H1 (cell line): ENCODE measurements at regions not wholly inside any gene's neighbourhood (a gene's known extent, or its start where the extent isn't known, plus 50 kb on each side); places are given as distances from the start of the nearest gene placed in this dataset.

ENCODE experiments used
- EZH2 ChIP-seq: fragments of 200-600 bp; sonication (generic); IDR thresholded peaks from 2 replicates; pipeline ENCODE4 v1.7.1; 2012; ENCODE audit warnings: low read depth, mild to moderate bottlenecking, moderate library complexity, low read length, inconsistent platforms; ENCODE audit not compliant: severe bottlenecking
- FOSL1 ChIP-seq: IDR thresholded peaks from 2 replicates; pipeline ENCODE4 v1.6.1; 2011; ENCODE audit warnings: mild to moderate bottlenecking, low read depth, low read length, moderate library complexity; ENCODE audit not compliant: insufficient read depth
- KDM1A ChIP-seq: fragments of 200-600, 300-600 bp; sonication (generic); IDR thresholded peaks from 2 replicates; pipeline ENCODE4 v1.7.1; 2016; ENCODE audit warnings: mild to moderate bottlenecking, low read length, borderline replicate concordance
- MAFK ChIP-seq: IDR thresholded peaks from 2 replicates; pipeline ENCODE4 v1.6.1; 2012; ENCODE audit warnings: low read depth, mild to moderate bottlenecking, improper control_type of control experiment, low read length
- POLR2AphosphoS5 ChIP-seq: IDR thresholded peaks from 2 replicates; pipeline ENCODE4 v1.6.1; 2011; ENCODE audit warnings: low read depth, low read length
- RFX5 ChIP-seq: IDR thresholded peaks from 2 replicates; pipeline ENCODE4 v1.6.1; 2011; ENCODE audit warnings: low read depth, low read length, improper control_type of control experiment, borderline replicate concordance
- SP4 ChIP-seq: IDR thresholded peaks from 2 replicates; pipeline ENCODE4 v1.6.1; 2012; ENCODE audit warnings: low read length, inconsistent platforms
- SRF ChIP-seq: IDR thresholded peaks from 2 replicates; pipeline ENCODE4 v1.6.1; 2011; ENCODE audit warnings: mild to moderate bottlenecking, low read depth, low read length, moderate library complexity
- TF ChIP-seq, protein P1 (sequence below): IDR thresholded peaks from 2 replicates; pipeline ENCODE4 v1.6.1; 2012; ENCODE audit warnings: inconsistent platforms
- TF ChIP-seq, protein P2 (sequence below), 3 experiments: IDR thresholded peaks; 1 replicate in 2 of 3; 2 replicates in 1 of 3; pipeline versions ENCODE4 v1.5.1 to v1.6.1; 2011; ENCODE audit warnings: low read length in 3 of 3, mild to moderate bottlenecking in 3 of 3, inconsistent platforms in 2 of 3, low read depth in 1 of 3, moderate library complexity in 1 of 3; ENCODE audit not compliant: insufficient read depth in 1 of 3; ENCODE audit errors: control extremely low read depth in 1 of 3
- TF ChIP-seq, protein P3 (sequence below): IDR thresholded peaks from 2 replicates; pipeline ENCODE4 v1.6.1; 2012; ENCODE audit warnings: low read length, inconsistent platforms

DNA sequence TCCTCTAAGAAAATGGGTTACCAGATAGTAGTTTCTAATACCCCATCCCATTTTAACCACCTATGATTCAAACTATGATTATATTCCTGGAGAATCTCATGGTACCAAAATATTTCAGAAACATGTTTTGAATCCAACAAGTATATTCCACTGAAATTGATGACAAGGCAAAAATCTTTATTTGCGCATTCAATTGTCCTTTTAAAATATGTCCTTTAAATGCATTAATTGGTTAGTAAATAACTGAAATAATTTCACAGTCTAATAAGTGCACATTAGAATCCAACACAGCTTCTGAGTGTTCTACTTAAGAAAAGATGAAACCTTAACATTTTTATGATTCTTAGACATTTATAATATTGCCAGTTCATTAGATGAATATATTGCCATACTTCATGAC, 356.6 kb downstream of the SETD4 start:
- no peak for TF ChIP-seq SP4
- TF ChIP-seq, protein P1, sequence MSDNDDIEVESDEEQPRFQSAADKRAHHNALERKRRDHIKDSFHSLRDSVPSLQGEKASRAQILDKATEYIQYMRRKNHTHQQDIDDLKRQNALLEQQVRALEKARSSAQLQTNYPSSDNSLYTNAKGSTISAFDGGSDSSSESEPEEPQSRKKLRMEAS, result no peak
- no peak for TF ChIP-seq EZH2
- TF ChIP-seq KDM1A, result no peak
- no peak for TF ChIP-seq SRF
- TF ChIP-seq, protein P2, sequence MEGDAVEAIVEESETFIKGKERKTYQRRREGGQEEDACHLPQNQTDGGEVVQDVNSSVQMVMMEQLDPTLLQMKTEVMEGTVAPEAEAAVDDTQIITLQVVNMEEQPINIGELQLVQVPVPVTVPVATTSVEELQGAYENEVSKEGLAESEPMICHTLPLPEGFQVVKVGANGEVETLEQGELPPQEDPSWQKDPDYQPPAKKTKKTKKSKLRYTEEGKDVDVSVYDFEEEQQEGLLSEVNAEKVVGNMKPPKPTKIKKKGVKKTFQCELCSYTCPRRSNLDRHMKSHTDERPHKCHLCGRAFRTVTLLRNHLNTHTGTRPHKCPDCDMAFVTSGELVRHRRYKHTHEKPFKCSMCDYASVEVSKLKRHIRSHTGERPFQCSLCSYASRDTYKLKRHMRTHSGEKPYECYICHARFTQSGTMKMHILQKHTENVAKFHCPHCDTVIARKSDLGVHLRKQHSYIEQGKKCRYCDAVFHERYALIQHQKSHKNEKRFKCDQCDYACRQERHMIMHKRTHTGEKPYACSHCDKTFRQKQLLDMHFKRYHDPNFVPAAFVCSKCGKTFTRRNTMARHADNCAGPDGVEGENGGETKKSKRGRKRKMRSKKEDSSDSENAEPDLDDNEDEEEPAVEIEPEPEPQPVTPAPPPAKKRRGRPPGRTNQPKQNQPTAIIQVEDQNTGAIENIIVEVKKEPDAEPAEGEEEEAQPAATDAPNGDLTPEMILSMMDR (IDR thresholded peaks at IDR 0.05; ENCODE audit: control extremely low read depth in 1 of 3, insufficient read depth in 1 of 3, low read depth in 1 of 3, low read length in 3 of 3), result no peak
- TF ChIP-seq, protein P3, sequence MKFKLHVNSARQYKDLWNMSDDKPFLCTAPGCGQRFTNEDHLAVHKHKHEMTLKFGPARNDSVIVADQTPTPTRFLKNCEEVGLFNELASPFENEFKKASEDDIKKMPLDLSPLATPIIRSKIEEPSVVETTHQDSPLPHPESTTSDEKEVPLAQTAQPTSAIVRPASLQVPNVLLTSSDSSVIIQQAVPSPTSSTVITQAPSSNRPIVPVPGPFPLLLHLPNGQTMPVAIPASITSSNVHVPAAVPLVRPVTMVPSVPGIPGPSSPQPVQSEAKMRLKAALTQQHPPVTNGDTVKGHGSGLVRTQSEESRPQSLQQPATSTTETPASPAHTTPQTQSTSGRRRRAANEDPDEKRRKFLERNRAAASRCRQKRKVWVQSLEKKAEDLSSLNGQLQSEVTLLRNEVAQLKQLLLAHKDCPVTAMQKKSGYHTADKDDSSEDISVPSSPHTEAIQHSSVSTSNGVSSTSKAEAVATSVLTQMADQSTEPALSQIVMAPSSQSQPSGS, result no peak
- no peak for TF ChIP-seq RFX5
- TF ChIP-seq MAFK, result peak; percentile 67; the same call in 1 of the 2 replicates
- no peak for TF ChIP-seq FOSL1
- no peak for TF ChIP-seq POLR2AphosphoS5
